DOHH2 (cell line): ENCODE measurements at regions not wholly inside any gene's neighbourhood (a gene's known extent, or its start where the extent isn't known, plus 50 kb on each side); places are given as distances from the start of the nearest gene placed in this dataset.

ENCODE experiments used
- H3F3A ChIP-seq: fragments of 200-600 bp; sonication (generic), shearing (Covaris generic); 2 replicates; pipeline ENCODE4 v1.6.0; 2016; ENCODE audit warnings: antibody characterized with exemption, mild to moderate bottlenecking; ENCODE audit not compliant: control insufficient read depth, insufficient read depth
- H3K27ac ChIP-seq: fragments of 200-600 bp; sonication (generic); 2 replicates; pipeline ENCODE4 v1.5.1; 2014; ENCODE audit warnings: low read depth, mild to moderate bottlenecking, low read length, moderate library complexity
- H3K27me3 ChIP-seq: fragments of 200-600 bp; sonication (generic); 2 replicates; pipeline ENCODE4 v1.6.1; 2014; ENCODE audit warnings: mild to moderate bottlenecking, low read length, mixed read lengths; ENCODE audit not compliant: control insufficient read depth
- H3K36me3 ChIP-seq: fragments of 200-600 bp; sonication (generic); 2 replicates; pipeline ENCODE4 v1.6.1; 2014; ENCODE audit warnings: mild to moderate bottlenecking, low read length, moderate library complexity, mixed read lengths; ENCODE audit not compliant: control insufficient read depth
- H3K4me1 ChIP-seq: fragments of 200-600 bp; sonication (generic); 2 replicates; pipeline ENCODE4 v1.6.1; 2014; ENCODE audit warnings: mild to moderate bottlenecking, low read length, mixed read lengths; ENCODE audit not compliant: control insufficient read depth
- H3K4me2 ChIP-seq: fragments of 200-600 bp; sonication (generic); 2 replicates; pipeline ENCODE4 v1.6.0; 2014; ENCODE audit warnings: mild to moderate bottlenecking, low read length, moderate library complexity
- H3K4me3 ChIP-seq: fragments of 200-600 bp; sonication (generic); 2 replicates; pipeline ENCODE4 v1.5.1; 2014; ENCODE audit warnings: mild to moderate bottlenecking, low read length, mixed read lengths
- H3K79me2 ChIP-seq: fragments of 200-600 bp; sonication (generic); 2 replicates; pipeline ENCODE4 v1.6.1; 2014; ENCODE audit warnings: mild to moderate bottlenecking, low read length, mixed read lengths; ENCODE audit not compliant: control insufficient read depth
- H3K9me2 ChIP-seq: fragments of 200-600 bp; sonication (generic); replicated peaks from 2 replicates; pipeline ENCODE4 v1.6.1; 2014; ENCODE audit warnings: mild to moderate bottlenecking, low read length, mixed read lengths; ENCODE audit not compliant: control insufficient read depth
- H3K9me3 ChIP-seq: fragments of 200-600 bp; sonication (generic); 2 replicates; pipeline ENCODE4 v1.6.1; 2014; ENCODE audit warnings: antibody characterized with exemption, low read length, mixed read lengths; ENCODE audit not compliant: control insufficient read depth, insufficient read depth
- H4K20me1 ChIP-seq: fragments of 200-600 bp; sonication (generic); 2 replicates; pipeline ENCODE4 v1.6.0; 2014; ENCODE audit warnings: low read depth, mild to moderate bottlenecking, antibody characterized with exemption, low read length, moderate library complexity; ENCODE audit not compliant: control insufficient read depth, insufficient read depth
- CTCF ChIP-seq: fragments of 200-600 bp; sonication (generic); IDR thresholded peaks from one replicate; pipeline ENCODE4 v1.5.1; 2014; ENCODE audit warnings: antibody characterized with exemption, mild to moderate bottlenecking, low read depth, low read length; ENCODE audit not compliant: poor library complexity, severe bottlenecking
- EZH2phosphoT487 ChIP-seq: fragments of 200-600 bp; sonication (generic); IDR thresholded peaks from 2 replicates; pipeline ENCODE4 v1.6.1; 2017; ENCODE audit warnings: borderline replicate concordance, mild to moderate bottlenecking, antibody characterized with exemption, low read length, moderate library complexity, mixed read lengths

DNA sequence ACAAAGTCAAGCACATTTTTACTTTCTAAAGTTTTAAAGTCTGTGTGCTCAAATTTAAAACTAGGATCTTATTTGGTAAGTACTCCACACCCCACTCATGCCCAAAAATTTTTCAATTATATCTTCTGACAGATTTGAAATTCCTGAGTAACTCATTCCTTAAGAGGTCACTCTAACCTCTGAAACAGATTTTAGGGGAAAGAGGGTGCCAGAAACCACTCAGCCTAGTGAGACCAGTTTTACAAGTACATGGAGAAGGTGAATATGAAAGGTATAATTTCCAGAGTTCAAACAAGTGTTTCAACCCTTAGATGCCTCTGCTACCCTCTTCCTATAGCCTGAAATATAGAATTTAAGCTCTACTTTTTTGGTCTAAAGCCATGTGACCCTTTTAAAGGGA is 79.2 kb downstream of the C7orf25 start:
- H3K27me3 ChIP-seq = no peaks in the 10 kb centered on the region
- H3K36me3 ChIP-seq = no peaks in the 10 kb centered on the region
- no peak overlapping the region for H3K27ac ChIP-seq
- no peaks in the 10 kb centered on the region for H3K9me3 ChIP-seq
- no peaks in the 10 kb centered on the region for H3F3A ChIP-seq
- no peak overlapping the region for H3K4me3 ChIP-seq
- TF ChIP-seq CTCF (no peak), EZH2phosphoT487 (no peak)
- no peaks in the 10 kb centered on the region for H3K79me2 ChIP-seq
- no peaks in the 10 kb centered on the region for H4K20me1 ChIP-seq
- no peaks in the 10 kb centered on the region for H3K4me1 ChIP-seq
- no peak overlapping the region for H3K4me2 ChIP-seq
- H3K9me2 ChIP-seq = no peaks in the 10 kb centered on the region

- no peaks in the 10 kb centered on the region for H3K27me3 ChIP-seq
- no peak overlapping the region for H3K27ac ChIP-seq
- peak; percentile 45 for TF ChIP-seq CTCF
- no peak for TF ChIP-seq EZH2phosphoT487
- H4K20me1 ChIP-seq = no peaks in the 10 kb centered on the region
- H3K79me2 ChIP-seq = no peaks in the 10 kb centered on the region
- H3K4me3 ChIP-seq = no peak overlapping the region
- no peaks in the 10 kb centered on the region for H3K9me2 ChIP-seq
- no peak overlapping the region for H3K4me2 ChIP-seq
- no peaks in the 10 kb centered on the region for H3K4me1 ChIP-seq
- H3K36me3 ChIP-seq = no peaks in the 10 kb centered on the region
- no peaks in the 10 kb centered on the region for H3F3A ChIP-seq
- no peaks in the 10 kb centered on the region for H3K9me3 ChIP-seq
These were observed 80.0 kb downstream of the C7orf25 start for GRCh38 chr7:42831718-42832522.

DNA sequence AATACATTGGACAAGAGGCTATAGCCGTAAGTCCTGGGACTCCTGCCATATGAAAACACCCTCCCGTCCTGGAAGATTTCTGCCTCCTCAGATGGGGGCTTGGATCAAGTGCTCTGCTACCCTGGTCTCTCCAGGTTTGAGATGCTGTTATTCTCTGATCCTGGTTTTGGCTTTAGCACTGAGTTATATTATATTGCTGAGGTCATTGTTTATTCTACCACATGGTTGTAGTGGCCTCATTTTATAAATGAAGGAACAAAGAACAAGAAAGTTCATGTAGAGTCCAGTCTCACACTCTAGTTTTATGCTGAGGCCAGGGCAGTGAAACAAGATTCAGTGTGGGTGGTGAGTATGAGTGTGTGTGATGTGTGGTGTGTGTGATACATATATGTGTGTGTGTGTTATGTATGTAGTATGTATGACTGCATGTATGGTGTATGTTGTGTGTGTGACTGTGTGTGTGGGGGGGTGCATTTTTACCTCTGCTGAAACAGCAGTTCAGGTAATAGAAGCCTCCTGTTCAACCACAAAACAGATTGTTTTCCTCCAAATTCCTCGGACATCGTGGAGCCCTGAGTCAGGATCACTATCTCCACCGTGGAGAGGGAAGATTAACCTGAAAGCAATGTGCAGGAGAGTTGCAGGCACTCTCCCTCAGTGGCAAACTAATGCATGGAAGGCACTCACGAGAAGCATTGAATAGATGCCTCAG is 80.7 kb downstream of the C7orf25 start:
- Histone ChIP-seq H3K9me3 (no peaks in the 10 kb centered on the region), H3K27ac (no peak overlapping the region), H3K4me3 (no peak overlapping the region), H3K4me2 (no peak overlapping the region), H3K27me3 (no peaks in the 10 kb centered on the region), H3K4me1 (no peaks in the 10 kb centered on the region), H3F3A (no peaks in the 10 kb centered on the region), H4K20me1 (no peaks in the 10 kb centered on the region), H3K79me2 (no peaks in the 10 kb centered on the region), H3K36me3 (no peaks in the 10 kb centered on the region), H3K9me2 (no peaks in the 10 kb centered on the region)
- TF ChIP-seq CTCF = no peak
- no peak for TF ChIP-seq EZH2phosphoT487
